ENCODE measurements at regions not wholly inside any gene's neighbourhood (a gene's known extent, or its start where the extent isn't known, plus 50 kb on each side); places are given as distances from the start of the nearest gene placed in this dataset.

DNA sequence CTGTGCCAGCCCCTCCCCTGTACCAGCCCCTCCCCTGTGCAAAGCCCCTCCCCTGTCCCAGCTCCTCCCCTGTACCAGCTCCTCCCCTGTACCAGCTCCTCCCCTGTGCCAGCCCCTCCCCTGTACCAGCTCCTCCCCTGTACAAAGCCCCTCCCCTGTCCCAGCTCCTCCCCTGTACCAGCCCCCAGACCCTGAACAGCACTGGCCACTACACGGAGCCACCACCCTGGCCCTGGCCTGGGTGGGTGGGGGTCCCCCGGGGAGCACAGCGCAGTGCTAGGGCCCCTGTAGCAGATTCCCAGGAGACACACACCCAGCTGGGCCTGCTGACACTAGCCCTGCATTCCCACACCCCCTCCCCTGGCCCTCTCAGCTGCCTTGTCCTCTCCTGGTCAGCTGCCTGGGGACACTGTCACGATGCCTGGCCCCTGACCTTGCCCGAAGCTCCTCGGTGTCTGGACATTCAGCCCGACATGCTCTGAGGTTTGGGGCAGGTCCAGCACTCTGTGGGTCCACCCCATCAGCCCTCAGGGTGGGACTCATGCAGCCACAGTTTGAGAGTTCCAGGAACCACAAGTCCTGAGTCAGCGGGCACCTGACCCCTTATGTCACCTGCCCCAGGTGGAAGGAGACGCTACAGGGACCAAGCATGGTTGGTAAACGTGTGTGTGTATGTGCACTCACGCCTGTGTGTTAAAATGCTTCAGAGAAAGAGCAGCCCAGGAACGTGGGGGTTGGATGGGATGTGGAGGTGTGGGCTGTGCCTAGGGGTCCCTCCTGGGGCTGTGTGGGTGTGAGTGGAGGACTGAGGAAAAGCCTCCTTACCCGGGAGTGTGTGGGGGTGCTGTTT is 114.2 kb downstream of the METRNL start:
- no peak for TF ChIP-seq CTCF (IDR thresholded peaks at IDR 0.05)
- no peak for TF ChIP-seq POLR2AphosphoS5 (IDR thresholded peaks at IDR 0.05)

Measured in stomach (tissue), 4 donors.